ENCODE measurements at regions not wholly inside any gene's neighbourhood (a gene's known extent, or its start where the extent isn't known, plus 50 kb on each side); places are given as distances from the start of the nearest gene placed in this dataset.
"Not testable (repeated sequence)": the region's sequence is repeated elsewhere in the genome, so short reads cannot be mapped to it uniquely, and the experiment has no call there.

- FAIRE-seq, result no peak
- no peak for DNase-seq (ENCODE audit: low spot score)
Observed at GRCh38 chr4:58074382-58074781, 964.2 kb upstream of the IGFBP7 start.

- no peak for DNase-seq (ENCODE audit: low spot score)
- FAIRE-seq, result no peak
Observed at GRCh38 chr4:58070726-58071125, 960.5 kb upstream of the IGFBP7 start.

DNA sequence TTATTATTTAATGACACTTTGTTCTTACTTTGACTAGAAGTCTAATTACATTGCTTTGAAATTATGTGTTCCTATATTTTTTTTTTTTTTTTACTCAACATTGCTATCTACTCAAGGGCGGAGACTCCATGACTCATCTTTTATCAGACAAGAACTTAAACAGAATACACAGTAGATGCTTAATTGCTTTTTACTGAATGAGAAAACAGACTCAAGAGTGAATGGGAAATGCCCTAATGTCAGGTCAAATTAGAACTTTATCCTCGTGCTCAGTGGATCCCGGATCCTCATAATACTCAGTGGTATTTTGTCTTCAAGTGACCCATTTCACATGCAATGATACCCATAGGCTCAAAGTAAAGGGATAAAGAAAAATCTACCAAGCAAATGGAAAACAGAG, 954.5 kb upstream of the IGFBP7 start:
- FAIRE-seq (no peak), DNase-seq (ENCODE audit: low spot score) (no peak)

- FAIRE-seq, result no peak
- peak; percentile 20 for DNase-seq (ENCODE audit: low spot score)
Observed at GRCh38 chr4:58063404-58064160, 953.4 kb upstream of the IGFBP7 start.

DNA sequence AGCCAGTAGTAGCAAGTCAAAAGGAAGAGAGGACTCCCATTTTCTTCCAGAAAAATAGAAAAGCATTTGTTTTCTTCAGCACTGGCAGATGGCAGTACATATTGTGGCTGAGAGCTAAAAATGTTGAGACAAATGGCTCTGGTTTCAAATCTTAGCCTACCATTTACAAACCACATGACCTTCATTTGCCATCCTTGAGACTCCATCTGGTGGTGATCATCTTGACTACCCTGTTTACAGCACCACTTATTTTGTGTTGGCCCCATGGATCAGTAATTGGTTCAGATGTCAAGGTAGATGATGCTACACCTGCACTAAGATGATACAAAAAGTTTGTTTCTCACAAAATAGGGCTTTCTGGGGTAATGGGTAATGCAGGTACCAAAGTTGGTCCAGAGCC, 951.8 kb upstream of the IGFBP7 start:
- no peak for DNase-seq (ENCODE audit: low spot score)
- FAIRE-seq, result no peak

DNA sequence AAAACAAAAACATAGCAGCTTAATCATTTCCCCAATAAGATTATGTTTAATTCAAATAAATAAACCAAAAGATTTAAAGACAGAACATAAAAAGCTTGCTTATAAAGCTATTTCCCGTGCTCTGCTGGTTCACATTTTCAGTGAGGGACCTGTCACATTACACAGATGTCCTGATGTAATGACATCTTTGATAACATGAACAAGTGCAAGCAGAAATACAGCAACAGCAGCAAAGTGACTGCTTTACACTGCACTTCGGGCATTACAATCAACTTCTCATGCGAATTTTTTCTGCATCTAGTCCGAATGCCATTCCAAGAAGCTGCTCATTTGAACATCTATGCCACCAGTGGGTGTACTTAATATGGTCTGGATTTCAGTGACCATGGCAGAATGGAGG, 940.3 kb upstream of the IGFBP7 start:
- no peak for DNase-seq (ENCODE audit: low spot score)

DNA sequence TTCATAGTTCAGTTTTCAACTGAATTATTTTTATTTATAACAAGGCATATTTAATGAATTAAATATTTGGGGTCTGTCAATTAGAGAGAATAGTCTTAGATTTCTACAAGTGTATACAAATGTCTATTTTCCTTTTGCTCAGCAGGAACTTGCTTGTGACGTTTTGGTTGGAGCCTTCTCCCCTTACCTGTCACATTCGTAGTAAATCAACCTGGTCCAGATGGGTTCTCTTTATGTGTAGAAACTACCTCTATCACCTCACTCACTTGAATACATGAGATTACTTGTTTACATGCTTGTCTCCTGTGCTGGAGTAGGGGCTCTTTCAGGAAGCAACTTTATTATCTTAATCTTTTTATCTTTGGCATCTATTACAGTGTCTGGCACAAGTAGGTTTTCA, 938.3 kb upstream of the IGFBP7 start:
- DNase-seq (ENCODE audit: low spot score) (no peak), FAIRE-seq (no peak)

More for the DNA sequence above, 940.3 kb upstream of the IGFBP7 start:
- FAIRE-seq, result peak; percentile 70

GRCh38 chr4:58042176-58042575, 932.0 kb upstream of the IGFBP7 start:
- DNase-seq (ENCODE audit: low spot score), result no peak
- no peak for FAIRE-seq

GRCh38 chr4:57993944-57994343, 883.8 kb upstream of the IGFBP7 start:
- no peak for FAIRE-seq
- DNase-seq (ENCODE audit: low spot score), result no peak

DNA sequence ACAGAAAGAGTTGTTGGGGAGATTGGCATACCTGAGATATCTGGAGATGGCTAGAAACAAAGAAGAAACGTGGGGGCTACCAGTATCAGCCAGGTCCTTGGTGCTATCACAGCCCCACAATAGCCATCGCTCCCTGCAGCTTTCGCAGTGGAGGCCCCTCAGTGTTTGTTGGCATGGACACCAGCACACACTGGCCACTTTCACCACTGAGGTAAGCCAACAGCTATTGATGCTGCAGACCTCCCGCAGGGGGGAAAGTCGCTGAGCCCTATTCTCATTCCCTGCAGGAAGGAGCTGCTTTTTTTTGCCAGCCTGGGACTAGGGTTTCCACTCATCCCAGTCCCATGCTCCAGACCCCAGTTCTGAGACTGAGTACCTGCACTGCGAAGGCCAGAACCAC, 879.2 kb upstream of the IGFBP7 start:
- FAIRE-seq (no peak), DNase-seq (ENCODE audit: low spot score) (no peak)

- no peak for FAIRE-seq
- DNase-seq (ENCODE audit: low spot score), result no peak
Observed at GRCh38 chr4:57985161-57985560, 875.0 kb upstream of the IGFBP7 start.

GRCh38 chr4:57981123-57981522, 870.9 kb upstream of the IGFBP7 start:
- DNase-seq (ENCODE audit: low spot score) (no peak), FAIRE-seq (no peak)

GRCh38 chr4:57974821-57975220, 864.6 kb upstream of the IGFBP7 start:
- FAIRE-seq, result no peak
- DNase-seq (ENCODE audit: low spot score), result no peak

- DNase-seq (ENCODE audit: low spot score) (no peak), FAIRE-seq (no peak)
Observed at GRCh38 chr4:57973819-57974218, 863.6 kb upstream of the IGFBP7 start.

DNA sequence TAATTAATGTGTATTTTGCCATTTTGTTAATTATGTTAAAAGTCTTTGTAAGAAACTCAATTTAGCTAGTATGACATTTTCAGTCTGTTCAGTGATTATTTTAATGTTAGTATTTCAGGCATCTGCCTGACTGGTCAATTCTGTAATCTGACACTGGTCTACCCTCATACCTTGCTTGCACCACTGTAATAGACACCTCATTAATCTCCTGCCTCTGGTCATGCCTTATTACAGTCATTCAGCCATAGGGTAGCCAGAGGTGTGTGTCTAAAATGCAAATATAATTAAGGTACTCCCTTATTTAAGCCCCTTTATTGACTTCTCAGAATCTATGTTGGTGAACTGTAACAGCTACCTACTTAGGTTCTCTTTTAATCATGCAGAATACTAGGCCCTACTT, 861.1 kb upstream of the IGFBP7 start:
- FAIRE-seq (no peak), DNase-seq (ENCODE audit: low spot score) (no peak)

- FAIRE-seq (no peak), DNase-seq (ENCODE audit: low spot score) (no peak)
Observed at GRCh38 chr4:57966987-57967760, 857.0 kb upstream of the IGFBP7 start.

DNA sequence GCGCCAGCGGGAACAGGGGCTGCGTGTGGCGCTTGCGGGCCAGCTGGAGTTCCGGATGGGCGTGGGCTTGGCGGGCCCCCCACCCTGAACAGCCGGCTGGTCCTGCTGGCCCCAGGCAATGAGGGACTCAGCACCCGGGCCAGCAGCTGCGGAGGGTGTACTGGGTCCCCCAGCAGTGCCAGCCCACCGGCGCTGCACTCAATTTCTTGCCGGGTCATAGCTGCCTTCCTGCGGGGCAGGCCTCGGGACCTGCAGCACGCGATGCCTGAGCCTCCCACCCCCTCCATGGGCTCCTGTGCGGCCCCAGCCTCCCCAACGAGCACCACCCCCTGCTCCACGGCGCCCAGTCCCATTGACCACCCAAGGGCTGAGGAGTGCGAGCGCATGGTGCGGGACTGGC, 855.2 kb upstream of the IGFBP7 start:
- FAIRE-seq; DNase-seq (ENCODE audit: low spot score): not testable (repeated sequence)

GRCh38 chr4:57945298-57945697, 835.1 kb upstream of the IGFBP7 start:
- FAIRE-seq (no peak), DNase-seq (ENCODE audit: low spot score) (no peak)

GRCh38 chr4:57943682-57944081, 833.5 kb upstream of the IGFBP7 start:
- DNase-seq (ENCODE audit: low spot score), result no peak
- FAIRE-seq, result no peak

- DNase-seq (ENCODE audit: low spot score); FAIRE-seq: not testable (repeated sequence)
Observed at GRCh38 chr4:57937326-57937725, 827.1 kb upstream of the IGFBP7 start.

- DNase-seq (ENCODE audit: low spot score) (peak; percentile 19), FAIRE-seq (no peak)
Observed at GRCh38 chr4:57926311-57926710, 816.1 kb upstream of the IGFBP7 start.

DNA sequence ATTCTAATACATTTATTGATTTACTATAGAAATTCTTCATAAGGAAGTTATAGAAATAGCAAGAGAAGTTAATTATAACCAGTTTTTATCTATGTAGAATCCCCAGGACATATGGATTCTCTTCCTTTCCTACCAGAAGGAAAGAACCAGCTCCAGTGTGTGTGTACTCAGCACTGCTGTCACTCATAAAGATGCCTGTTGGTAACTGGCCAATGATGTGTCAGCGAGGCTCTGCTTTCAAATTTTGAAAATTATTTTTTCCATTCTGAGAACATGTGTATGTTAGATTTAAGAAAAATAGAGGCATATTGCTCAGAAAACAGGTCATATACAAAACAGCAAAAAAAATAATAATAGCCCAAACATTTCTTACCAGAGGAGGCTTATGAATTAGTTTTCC, 814.8 kb upstream of the IGFBP7 start:
- no peak for DNase-seq (ENCODE audit: low spot score)
- FAIRE-seq, result no peak

DNA sequence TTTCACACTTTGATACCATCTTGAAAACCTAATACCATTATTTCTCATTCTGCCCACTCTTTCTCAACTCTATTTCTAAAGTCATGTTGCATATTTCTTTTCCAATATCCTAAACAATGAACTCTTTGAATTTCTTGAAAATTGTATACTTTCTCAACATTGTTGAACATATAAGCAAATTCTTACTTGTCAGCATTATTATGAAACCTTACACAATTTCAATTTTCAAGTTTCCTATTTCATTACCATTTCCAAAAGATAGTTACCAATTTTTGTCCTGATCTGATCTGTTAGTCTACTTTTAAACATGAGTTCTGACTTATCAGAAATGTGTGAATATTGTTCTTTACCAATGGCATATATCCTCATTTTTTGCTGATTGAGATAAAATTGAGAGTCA, 806.3 kb upstream of the IGFBP7 start:
- FAIRE-seq (no peak), DNase-seq (ENCODE audit: low spot score) (no peak)
